Vagina (tissue), 2 donors: ENCODE measurements at regions not wholly inside any gene's neighbourhood (a gene's known extent, or its start where the extent isn't known, plus 50 kb on each side); places are given as distances from the start of the nearest gene placed in this dataset.
"Not testable (repeated sequence)": the region's sequence is repeated elsewhere in the genome, so short reads cannot be mapped to it uniquely, and the experiment has no call there.

Experiments used
- DNase-seq, 2 donors: peaks; one replicate each; pipeline ENCODE4 v3.0.0-alpha.2; 2017; ENCODE audit errors: extremely low spot score in 2 of 2
- H3K27ac ChIP-seq: fragments of 200-600 bp; sonication (generic); one replicate; pipeline ENCODE4 v1.5.1; 2019
- H3K27me3 ChIP-seq: fragments of 200-600 bp; sonication (generic); one replicate; pipeline ENCODE4 v1.5.1; 2019
- H3K36me3 ChIP-seq, 2 donors: fragments of 200-600 bp; sonication (generic); one replicate each; pipeline ENCODE4 v1.5.1; 2017 to 2019
- H3K4me1 ChIP-seq: fragments of 200-600 bp; sonication (generic); one replicate; pipeline ENCODE4 v1.5.1; 2019
- H3K4me3 ChIP-seq, 2 donors: fragments of 200-600 bp; sonication (generic); 1 replicate in 1 of 2; 2 replicates in 1 of 2; pipeline ENCODE4 v1.5.1; 2016 to 2019
- H3K9me3 ChIP-seq: fragments of 200-600 bp; sonication (generic); one replicate; pipeline ENCODE4 v1.5.1; 2019
- POLR2A ChIP-seq, 2 donors: fragments of 450-650 bp; IDR thresholded peaks; one replicate each; pipeline ENCODE4 v1.6.1; 2017; ENCODE audit warnings: antibody characterized with exemption in 2 of 2, mild to moderate bottlenecking in 2 of 2, moderate library complexity in 2 of 2
- POLR2AphosphoS5 ChIP-seq, 2 donors: sonication (generic); formaldehyde crosslinking; IDR thresholded peaks; one replicate each; pipeline ENCODE4 v1.9.0; 2017; ENCODE audit warnings: antibody characterized with exemption in 2 of 2, mild to moderate bottlenecking in 2 of 2, low read depth in 1 of 2; ENCODE audit not compliant: insufficient read depth in 1 of 2
- intact Hi-C: fragments of 100-400 bp; cut with DNase I; formaldehyde crosslinking; loops from one replicate; pipeline ENCODE4 v1.15.1; 2023
- TF ChIP-seq, protein P1 (sequence below), 3 experiments: fragments of 450-650 bp in 2 of 3; fragments of 200-600 bp in 1 of 3; sonication (generic) in 1 of 3; IDR thresholded peaks; one replicate each; pipeline ENCODE4 v1.5.1; 2017 to 2019; ENCODE audit warnings: antibody characterized with exemption in 3 of 3, mild to moderate bottlenecking in 2 of 3, moderate library complexity in 2 of 3

DNA sequence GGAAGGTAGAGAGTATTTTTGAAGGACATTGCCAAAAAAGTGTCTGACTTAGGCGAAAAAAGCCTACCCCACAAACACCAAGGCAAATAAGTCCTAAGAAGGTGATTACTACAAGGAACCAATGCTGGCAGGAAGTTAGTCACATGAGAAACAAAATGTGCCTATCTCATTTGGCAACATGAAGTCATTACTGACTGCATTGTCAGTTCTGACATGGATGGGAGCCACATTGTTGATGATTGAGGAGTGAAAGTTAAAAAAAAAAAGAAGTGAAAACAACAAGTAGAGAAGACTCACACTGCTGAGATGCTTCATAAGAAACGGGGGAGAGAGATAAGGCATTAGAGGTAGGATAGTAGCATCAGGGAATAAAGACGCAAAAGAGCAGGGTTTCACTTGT is 141.5 kb upstream of the FAT3 start:
- intact Hi-C loops = no loop called here
- no peak for DNase-seq
- Histone ChIP-seq H3K9me3 (no peaks in the 10 kb centered on the region), H3K27me3 (no peaks in the 10 kb centered on the region), H3K36me3 (no peaks in the 10 kb centered on the region), H3K27ac (no peak overlapping the region), H3K4me1 (no peaks in the 10 kb centered on the region), H3K4me3 (no peak overlapping the region)
- no peak for TF ChIP-seq POLR2AphosphoS5 (IDR thresholded peaks at IDR 0.05; ENCODE audit: insufficient read depth in 1 of 2, low read depth in 1 of 2)
- TF ChIP-seq, protein P1, sequence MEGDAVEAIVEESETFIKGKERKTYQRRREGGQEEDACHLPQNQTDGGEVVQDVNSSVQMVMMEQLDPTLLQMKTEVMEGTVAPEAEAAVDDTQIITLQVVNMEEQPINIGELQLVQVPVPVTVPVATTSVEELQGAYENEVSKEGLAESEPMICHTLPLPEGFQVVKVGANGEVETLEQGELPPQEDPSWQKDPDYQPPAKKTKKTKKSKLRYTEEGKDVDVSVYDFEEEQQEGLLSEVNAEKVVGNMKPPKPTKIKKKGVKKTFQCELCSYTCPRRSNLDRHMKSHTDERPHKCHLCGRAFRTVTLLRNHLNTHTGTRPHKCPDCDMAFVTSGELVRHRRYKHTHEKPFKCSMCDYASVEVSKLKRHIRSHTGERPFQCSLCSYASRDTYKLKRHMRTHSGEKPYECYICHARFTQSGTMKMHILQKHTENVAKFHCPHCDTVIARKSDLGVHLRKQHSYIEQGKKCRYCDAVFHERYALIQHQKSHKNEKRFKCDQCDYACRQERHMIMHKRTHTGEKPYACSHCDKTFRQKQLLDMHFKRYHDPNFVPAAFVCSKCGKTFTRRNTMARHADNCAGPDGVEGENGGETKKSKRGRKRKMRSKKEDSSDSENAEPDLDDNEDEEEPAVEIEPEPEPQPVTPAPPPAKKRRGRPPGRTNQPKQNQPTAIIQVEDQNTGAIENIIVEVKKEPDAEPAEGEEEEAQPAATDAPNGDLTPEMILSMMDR (IDR thresholded peaks at IDR 0.05) = no peak
- no peak for TF ChIP-seq POLR2A (IDR thresholded peaks at IDR 0.05)

DNA sequence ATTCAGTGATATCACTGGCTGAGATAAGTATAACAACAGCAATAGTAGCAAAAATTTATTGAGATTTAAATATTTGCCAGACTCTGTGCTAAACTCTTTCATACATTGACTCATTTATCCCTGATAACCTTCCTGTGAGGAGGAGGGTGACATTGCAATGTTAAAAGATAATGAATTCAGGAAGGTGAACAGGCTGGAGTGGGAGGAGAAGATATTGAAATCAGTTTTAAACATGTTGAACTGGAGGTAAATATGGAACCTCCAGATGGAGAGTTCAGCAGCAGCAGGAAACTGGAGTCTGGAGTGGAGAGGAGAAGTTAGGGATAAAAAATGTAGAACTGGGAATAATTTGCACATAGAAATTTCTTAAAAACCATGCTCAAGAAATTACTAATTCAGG is 142.0 kb upstream of the FAT3 start:
- H3K36me3 ChIP-seq = no peaks in the 10 kb centered on the region
- intact Hi-C loops = no loop called here
- H3K4me3 ChIP-seq = no peak overlapping the region
- no peaks in the 10 kb centered on the region for H3K27me3 ChIP-seq
- TF ChIP-seq POLR2A (IDR thresholded peaks at IDR 0.05) (no peak), POLR2AphosphoS5 (IDR thresholded peaks at IDR 0.05; ENCODE audit: insufficient read depth in 1 of 2, low read depth in 1 of 2) (no peak)
- TF ChIP-seq, protein P1 (IDR thresholded peaks at IDR 0.05) = no peak
- no peak overlapping the region for H3K27ac ChIP-seq
- H3K9me3 ChIP-seq = no peaks in the 10 kb centered on the region
- DNase-seq = no peak
- H3K4me1 ChIP-seq = no peaks in the 10 kb centered on the region

- DNase-seq, intact Hi-C loops, H3K4me3 ChIP-seq, H3K36me3 ChIP-seq, H3K9me3 ChIP-seq, H3K4me1 ChIP-seq, H3K27ac ChIP-seq, H3K27me3 ChIP-seq: not testable (repeated sequence)
Measured at GRCh38 chr11:92074498-92074897, 150.1 kb upstream of the FAT3 start.

DNA sequence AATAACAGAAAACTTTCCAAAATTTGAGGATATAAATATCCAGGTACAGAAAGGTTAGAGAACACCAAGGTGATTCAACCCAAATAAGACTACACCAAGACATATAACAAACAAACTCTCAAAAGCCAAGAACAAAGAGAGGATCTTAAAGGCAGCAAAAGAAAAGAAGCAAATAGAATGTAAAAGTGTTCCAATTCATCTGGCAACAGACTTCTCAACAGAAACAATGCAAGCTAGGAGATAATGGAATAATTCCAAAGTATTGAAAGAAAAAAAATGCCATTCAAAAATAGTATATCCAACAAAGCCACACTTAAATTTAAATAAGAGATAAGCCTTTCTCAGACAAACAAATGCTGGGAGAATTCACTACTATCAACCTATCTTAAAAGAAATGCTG is 153.0 kb upstream of the FAT3 start:
- no peaks in the 10 kb centered on the region for H3K9me3 ChIP-seq
- intact Hi-C loops = no loop called here
- DNase-seq = no peak
- no peak overlapping the region for H3K27ac ChIP-seq
- no peak overlapping the region for H3K4me3 ChIP-seq
- TF ChIP-seq, protein P1 (IDR thresholded peaks at IDR 0.05) = no peak
- no peak for TF ChIP-seq POLR2AphosphoS5 (IDR thresholded peaks at IDR 0.05; ENCODE audit: insufficient read depth in 1 of 2, low read depth in 1 of 2)
- TF ChIP-seq POLR2A (IDR thresholded peaks at IDR 0.05) = no peak
- H3K36me3 ChIP-seq = no peaks in the 10 kb centered on the region
- H3K4me1 ChIP-seq = no peaks in the 10 kb centered on the region
- H3K27me3 ChIP-seq = no peaks in the 10 kb centered on the region

DNA sequence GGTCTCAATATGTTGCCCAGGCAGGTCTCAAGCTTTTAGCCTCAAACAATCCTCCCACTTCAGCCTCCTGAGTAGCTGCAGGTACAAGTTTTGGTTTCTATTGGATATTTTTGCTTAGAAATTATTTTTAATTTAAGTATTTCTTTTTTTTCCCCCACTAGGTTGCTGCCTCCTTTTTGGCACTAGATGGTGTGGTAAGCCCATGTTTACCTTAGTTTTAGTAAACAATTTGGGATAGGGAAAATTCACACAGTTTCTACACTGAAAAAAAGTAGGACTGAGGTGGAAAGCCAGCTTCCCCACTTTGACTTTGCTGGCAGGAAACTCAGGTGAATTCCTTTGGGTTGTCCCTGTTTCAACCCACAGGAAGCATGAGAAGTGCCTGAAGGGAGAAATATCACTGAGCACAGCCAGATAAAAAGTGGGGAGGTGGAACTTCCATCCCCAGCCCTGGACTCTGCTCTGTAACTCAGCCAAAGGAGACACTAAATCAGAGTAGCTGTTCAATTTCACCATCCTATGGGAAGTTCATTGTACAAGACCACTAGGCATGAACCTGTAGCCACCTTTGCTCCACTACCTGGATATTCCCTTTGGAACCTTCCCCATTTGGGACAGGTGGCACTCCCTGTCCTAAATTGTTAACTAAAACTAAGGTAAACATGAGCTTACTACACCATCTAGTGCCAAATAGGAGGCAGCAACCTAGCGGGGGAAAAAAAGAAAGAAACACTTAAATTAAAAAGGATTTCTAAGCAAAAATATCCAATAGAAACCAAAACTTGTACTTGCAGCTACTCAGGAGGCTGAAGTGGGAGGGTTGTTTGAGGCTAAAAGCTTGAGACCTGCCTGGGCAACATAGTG is 154.4 kb upstream of the FAT3 start:
- no peaks in the 10 kb centered on the region for H3K27me3 ChIP-seq
- no peak for DNase-seq
- no peaks in the 10 kb centered on the region for H3K9me3 ChIP-seq
- no peak overlapping the region for H3K4me3 ChIP-seq
- H3K4me1 ChIP-seq = no peaks in the 10 kb centered on the region
- no peak for TF ChIP-seq POLR2AphosphoS5 (IDR thresholded peaks at IDR 0.05; ENCODE audit: insufficient read depth in 1 of 2, low read depth in 1 of 2)
- TF ChIP-seq POLR2A (IDR thresholded peaks at IDR 0.05) = no peak
- TF ChIP-seq, protein P1 (IDR thresholded peaks at IDR 0.05) = no peak
- H3K27ac ChIP-seq = no peak overlapping the region
- H3K36me3 ChIP-seq = no peaks in the 10 kb centered on the region
- intact Hi-C loops = no loop called here
